HepG2 (cell line): ENCODE measurements at regions not wholly inside any gene's neighbourhood (a gene's known extent, or its start where the extent isn't known, plus 50 kb on each side); places are given as distances from the start of the nearest gene placed in this dataset.

Experiments
- ATF3 ChIP-seq: sonication (generic); formaldehyde crosslinking; IDR thresholded peaks from 2 replicates; pipeline ENCODE4 v1.4.0; 2020; ENCODE audit warnings: missing genetic modification reagents
- FOXP1 ChIP-seq, 2 experiments: fragments of 450-650 bp in 1 of 2; IDR thresholded peaks; 2 replicates each; pipeline ENCODE4 v1.6.1; 2017 to 2018; ENCODE audit warnings: antibody characterized with exemption in 1 of 2
- HOMEZ ChIP-seq: IDR thresholded peaks from 2 replicates; pipeline ENCODE4 v1.6.1; 2016; ENCODE audit warnings: low read depth
- HOXA7 ChIP-seq: sonication (generic); formaldehyde crosslinking; IDR thresholded peaks from 2 replicates; pipeline ENCODE4 v1.8.1; 2022; ENCODE audit warnings: mild to moderate bottlenecking, missing genetic modification reagents, moderate library complexity
- LRRFIP1 ChIP-seq: sonication (generic); formaldehyde crosslinking; conservative IDR thresholded peaks from 2 replicates; pipeline ENCODE4 v1.4.0; 2020; ENCODE audit warnings: missing genetic modification reagents
- MLX ChIP-seq: IDR thresholded peaks from 2 replicates; pipeline ENCODE4 v1.6.1; 2016
- NCOA5 ChIP-seq: sonication (generic); formaldehyde crosslinking; IDR thresholded peaks from 2 replicates; pipeline ENCODE4 v1.4.0; 2020; ENCODE audit warnings: missing genetic modification reagents
- SYNCRIP ChIP-seq: fragments of 200-400 bp; formaldehyde crosslinking; IDR thresholded peaks from 2 replicates; pipeline ENCODE4 v1.6.1; 2018; ENCODE audit warnings: mild to moderate bottlenecking, low read depth, low read length; ENCODE audit not compliant: insufficient read depth
- ZFP36L1 ChIP-seq: sonication (generic); formaldehyde crosslinking; IDR thresholded peaks from 2 replicates; pipeline ENCODE4 v1.8.0; 2022; ENCODE audit warnings: mild to moderate bottlenecking, missing genetic modification reagents, moderate library complexity
- ZGPAT ChIP-seq: IDR thresholded peaks from 2 replicates; pipeline ENCODE4 v1.6.1; 2016; ENCODE audit warnings: mild to moderate bottlenecking
- ZNF318 ChIP-seq: sonication (generic); formaldehyde crosslinking; IDR thresholded peaks from 2 replicates; pipeline ENCODE4 v1.4.0; 2020; ENCODE audit warnings: mild to moderate bottlenecking, missing genetic modification reagents
- ZNF382 ChIP-seq: sonication (generic); formaldehyde crosslinking; IDR thresholded peaks from 2 replicates; pipeline ENCODE4 v1.5.0; 2020; ENCODE audit warnings: missing genetic modification reagents, mild to moderate bottlenecking, borderline replicate concordance
- ZNF777 ChIP-seq: sonication (generic); formaldehyde crosslinking; IDR thresholded peaks from 2 replicates; pipeline ENCODE4 v1.4.0; 2020; ENCODE audit warnings: missing genetic modification reagents

GRCh38 chr6:1230689-1231605 lies 81.0 kb upstream of the FOXQ1 start (continued):
- TF ChIP-seq ZNF382 (CRISPR knock-in tag) (no peak), ZGPAT (CRISPR knock-in tag) (peak; percentile 87), HOMEZ (peak; percentile 59; the same call in 1 of the 2 replicates), ZFP36L1 (CRISPR knock-in tag) (no peak), ZNF777 (CRISPR knock-in tag) (peak; percentile 57), NCOA5 (CRISPR knock-in tag) (no peak), HOXA7 (CRISPR knock-in tag) (no peak), ATF3 (CRISPR knock-in tag) (peak; percentile 83), SYNCRIP (no peak), ZNF318 (CRISPR knock-in tag) (no peak), MLX (CRISPR knock-in tag) (no peak), LRRFIP1 (CRISPR knock-in tag) (no peak), FOXP1 (IDR thresholded peaks at IDR 0.05) (no peak), FOXP1 (CRISPR knock-in tag; IDR thresholded peaks at IDR 0.05) (peak; percentile 93)
